PC-3 (cell line): ENCODE measurements at regions not wholly inside any gene's neighbourhood (a gene's known extent, or its start where the extent isn't known, plus 50 kb on each side); places are given as distances from the start of the nearest gene placed in this dataset.

Experiments
- EZH2 ChIP-seq: fragments of 300-600 bp; sonication (generic); IDR thresholded peaks from one replicate; pipeline ENCODE4 v1.6.1; 2017; ENCODE audit warnings: antibody characterized with exemption, mild to moderate bottlenecking, low read length; ENCODE audit not compliant: unreplicated experiment
- TF ChIP-seq, protein P1 (sequence below): fragments of 300-600 bp; sonication (generic); conservative IDR thresholded peaks from 2 replicates; pipeline ENCODE4 v1.5.1; 2017; ENCODE audit warnings: antibody characterized with exemption, low read depth, mild to moderate bottlenecking, low read length

DNA sequence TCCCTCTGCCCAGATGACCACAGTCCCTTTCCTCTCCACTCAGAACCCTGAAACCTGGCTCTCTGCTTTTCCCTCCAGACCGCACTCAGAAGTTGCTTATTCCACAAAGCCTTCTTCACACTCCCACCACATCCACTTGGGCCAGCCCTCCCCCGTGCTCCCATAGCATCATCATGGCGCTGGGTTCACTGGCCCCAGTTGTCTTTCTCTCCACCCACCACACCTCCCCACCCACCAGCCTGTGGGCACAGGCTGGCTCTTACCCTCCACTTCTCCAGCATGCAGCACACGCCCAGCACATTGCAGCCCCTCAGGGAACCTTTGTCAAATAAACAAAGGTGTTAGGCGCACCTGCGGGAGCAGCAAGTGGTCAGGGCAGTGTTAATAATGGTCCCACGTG lies 130.0 kb downstream of the KATNIP start:
- TF ChIP-seq EZH2: no peak
- TF ChIP-seq, protein P1, sequence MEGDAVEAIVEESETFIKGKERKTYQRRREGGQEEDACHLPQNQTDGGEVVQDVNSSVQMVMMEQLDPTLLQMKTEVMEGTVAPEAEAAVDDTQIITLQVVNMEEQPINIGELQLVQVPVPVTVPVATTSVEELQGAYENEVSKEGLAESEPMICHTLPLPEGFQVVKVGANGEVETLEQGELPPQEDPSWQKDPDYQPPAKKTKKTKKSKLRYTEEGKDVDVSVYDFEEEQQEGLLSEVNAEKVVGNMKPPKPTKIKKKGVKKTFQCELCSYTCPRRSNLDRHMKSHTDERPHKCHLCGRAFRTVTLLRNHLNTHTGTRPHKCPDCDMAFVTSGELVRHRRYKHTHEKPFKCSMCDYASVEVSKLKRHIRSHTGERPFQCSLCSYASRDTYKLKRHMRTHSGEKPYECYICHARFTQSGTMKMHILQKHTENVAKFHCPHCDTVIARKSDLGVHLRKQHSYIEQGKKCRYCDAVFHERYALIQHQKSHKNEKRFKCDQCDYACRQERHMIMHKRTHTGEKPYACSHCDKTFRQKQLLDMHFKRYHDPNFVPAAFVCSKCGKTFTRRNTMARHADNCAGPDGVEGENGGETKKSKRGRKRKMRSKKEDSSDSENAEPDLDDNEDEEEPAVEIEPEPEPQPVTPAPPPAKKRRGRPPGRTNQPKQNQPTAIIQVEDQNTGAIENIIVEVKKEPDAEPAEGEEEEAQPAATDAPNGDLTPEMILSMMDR: no peak
